GM19193 (cell line): ENCODE measurements at regions not wholly inside any gene's neighbourhood (a gene's known extent, or its start where the extent isn't known, plus 50 kb on each side); places are given as distances from the start of the nearest gene placed in this dataset.

Source experiments
- POLR2A ChIP-seq: IDR thresholded peaks from 4 replicates; pipeline ENCODE4 v1.6.1; 2011; ENCODE audit not compliant: insufficient read depth, insufficient read length; ENCODE audit errors: extremely low read depth

- no peak for TF ChIP-seq POLR2A
These were observed 202.6 kb upstream of the ATP10A start for GRCh38 chr15:26065723-26066122.

GRCh38 chr15:26061248-26061647 is 198.1 kb upstream of the ATP10A start:
- TF ChIP-seq POLR2A: no peak

- TF ChIP-seq POLR2A: no peak
These were observed 188.9 kb upstream of the ATP10A start for GRCh38 chr15:26051761-26052675.

- no peak for TF ChIP-seq POLR2A
These were observed 187.9 kb upstream of the ATP10A start for GRCh38 chr15:26050984-26051383.

- no peak for TF ChIP-seq POLR2A
These were observed 187.0 kb upstream of the ATP10A start for GRCh38 chr15:26049900-26050657.

GRCh38 chr15:26048669-26049068 is 185.5 kb upstream of the ATP10A start:
- TF ChIP-seq POLR2A: no peak

- TF ChIP-seq POLR2A: no peak
These were observed 182.4 kb upstream of the ATP10A start for GRCh38 chr15:26045516-26045915.

GRCh38 chr15:26043018-26043417 is 179.9 kb upstream of the ATP10A start:
- no peak for TF ChIP-seq POLR2A

- no peak for TF ChIP-seq POLR2A
These were observed 175.6 kb upstream of the ATP10A start for GRCh38 chr15:26038693-26039092.

GRCh38 chr15:26037369-26037768 is 174.2 kb upstream of the ATP10A start:
- no peak for TF ChIP-seq POLR2A

GRCh38 chr15:26033493-26033892 is 170.4 kb upstream of the ATP10A start:
- no peak for TF ChIP-seq POLR2A

- TF ChIP-seq POLR2A: no peak
These were observed 169.2 kb upstream of the ATP10A start for GRCh38 chr15:26032162-26032846.

GRCh38 chr15:26029146-26029545 is 166.0 kb upstream of the ATP10A start:
- no peak for TF ChIP-seq POLR2A

- no peak for TF ChIP-seq POLR2A
These were observed 165.1 kb upstream of the ATP10A start for GRCh38 chr15:26028086-26028740.

GRCh38 chr15:26024241-26024640 is 161.1 kb upstream of the ATP10A start:
- no peak for TF ChIP-seq POLR2A

- TF ChIP-seq POLR2A: no peak
These were observed 160.6 kb upstream of the ATP10A start for GRCh38 chr15:26023691-26024090.

- no peak for TF ChIP-seq POLR2A
These were observed 160.1 kb upstream of the ATP10A start for GRCh38 chr15:26023231-26023630.
